Astrocyte of the spinal cord (primary cell): ENCODE measurements at regions not wholly inside any gene's neighbourhood (a gene's known extent, or its start where the extent isn't known, plus 50 kb on each side); places are given as distances from the start of the nearest gene placed in this dataset.
"Not testable (repeated sequence)": the region's sequence is repeated elsewhere in the genome, so short reads cannot be mapped to it uniquely, and the experiment has no call there.

Source experiments
- DNase-seq: peaks from one replicate; pipeline ENCODE4 v3.0.0; 2011; ENCODE audit warnings: low read depth, low spot score
- H3K4me3 ChIP-seq: 2 replicates; pipeline ENCODE4 v1.5.1; 2011; ENCODE audit warnings: low read depth, mild to moderate bottlenecking, low read length, moderate library complexity
- CTCF ChIP-seq: IDR thresholded peaks from 2 replicates; pipeline ENCODE4 v1.5.1; 2012; ENCODE audit warnings: low read depth, mild to moderate bottlenecking, low read length, inconsistent platforms
- in situ Hi-C: cut with HindIII; loops from 2 replicates; pipeline ENCODE4 v1.10.0; 2017; ENCODE audit warnings: low sequenced_read_pairs

- in situ Hi-C loops, result no loop called here
- no peak for DNase-seq
- no peak for TF ChIP-seq CTCF
Observed at GRCh38 chr14:55782166-55782565, 202.2 kb downstream of the KTN1 start.

GRCh38 chr14:55789406-55789805 is 209.4 kb downstream of the KTN1 start:
- no peak for TF ChIP-seq CTCF
- in situ Hi-C loops, result no loop called here
- no peak overlapping the region for H3K4me3 ChIP-seq
- no peak for DNase-seq

More at GRCh38 chr14:55782166-55782565, 202.2 kb downstream of the KTN1 start:
- H3K4me3 ChIP-seq, result no peak overlapping the region

- H3K4me3 ChIP-seq, result no peak overlapping the region
- TF ChIP-seq CTCF, result no peak
- in situ Hi-C loops, result no loop called here
- DNase-seq, result no peak
Observed at GRCh38 chr14:55794655-55795595, 214.9 kb downstream of the KTN1 start.

- H3K4me3 ChIP-seq, in situ Hi-C loops, DNase-seq: not testable (repeated sequence)
Observed at GRCh38 chr14:55796513-55796912, 216.5 kb downstream of the KTN1 start.

- DNase-seq, result no peak
- in situ Hi-C loops, result no loop called here
- no peak for TF ChIP-seq CTCF
- H3K4me3 ChIP-seq, result no peak overlapping the region
Observed at GRCh38 chr14:55798406-55798805, 218.4 kb downstream of the KTN1 start.

GRCh38 chr14:55799508-55800095 is 219.6 kb downstream of the KTN1 start:
- no peak for DNase-seq
- in situ Hi-C loops, result no loop called here
- no peak overlapping the region for H3K4me3 ChIP-seq
- TF ChIP-seq CTCF, result no peak
